Prostate gland (tissue), 2 donors: ENCODE measurements at regions not wholly inside any gene's neighbourhood (a gene's known extent, or its start where the extent isn't known, plus 50 kb on each side); places are given as distances from the start of the nearest gene placed in this dataset.

Source experiments
- DNase-seq: peaks from one replicate; pipeline ENCODE4 v3.0.0-alpha.2; 2019; ENCODE audit warnings: low spot score
- H3K27ac ChIP-seq, 2 donors: fragments of 200-600 bp; sonication (generic); 2 replicates each; pipeline ENCODE4 v1.5.1; 2017 to 2019
- H3K27me3 ChIP-seq: fragments of 200-600 bp; sonication (generic); replicated peaks from 2 replicates; pipeline ENCODE4 v1.5.1; 2019; ENCODE audit not compliant: insufficient read depth
- H3K36me3 ChIP-seq, 2 donors: fragments of 200-600 bp; sonication (generic); 1 replicate in 1 of 2; 2 replicates in 1 of 2; pipeline versions ENCODE4 v1.5.1 to v1.8.1; 2017 to 2019
- H3K4me1 ChIP-seq: fragments of 200-600 bp; sonication (generic); replicated peaks from 2 replicates; pipeline ENCODE4 v1.5.1; 2019
- H3K4me3 ChIP-seq, 2 donors: fragments of 200-600 bp; sonication (generic); 2 replicates each; pipeline ENCODE4 v1.5.1; 2017 to 2019
- H3K9me3 ChIP-seq: fragments of 200-600 bp; sonication (generic); 2 replicates; pipeline ENCODE4 v1.5.1; 2017
- CTCF ChIP-seq, 4 experiments: fragments of 200-600 bp in 2 of 4; fragments of 450-650 bp in 2 of 4; sonication (generic) in 2 of 4; IDR thresholded peaks; 1 replicate in 3 of 4; 2 replicates in 1 of 4; pipeline ENCODE4 v1.5.1; 2016 to 2019; ENCODE audit warnings: antibody characterized with exemption in 4 of 4, mild to moderate bottlenecking in 2 of 4, moderate library complexity in 2 of 4
- POLR2A ChIP-seq: fragments of 450-650 bp; IDR thresholded peaks from one replicate; pipeline ENCODE4 v1.6.1; 2016; ENCODE audit warnings: antibody characterized with exemption, mild to moderate bottlenecking
- POLR2AphosphoS5 ChIP-seq: sonication (generic); formaldehyde crosslinking; IDR thresholded peaks from one replicate; pipeline ENCODE4 v1.6.1; 2017; ENCODE audit warnings: antibody characterized with exemption
- WGBS: methylation state at CpG from one replicate; pipeline ENCODE4 v1.1.5; 2018; 5-methylcytosine and 5-hydroxymethylcytosine counted together
- intact Hi-C: fragments of 100-400 bp; cut with DNase I; formaldehyde crosslinking; loops from one replicate; pipeline ENCODE4 v1.14.2; 2022

- 95% methylated on average over 7 of the region's 7 CpGs for WGBS
- no peak for DNase-seq
- Histone ChIP-seq H3K36me3 (no peaks in the 10 kb centered on the region), H3K27ac (no peak overlapping the region), H3K9me3 (no peaks in the 10 kb centered on the region), H3K4me1 (no peaks in the 10 kb centered on the region), H3K4me3 (no peak overlapping the region), H3K27me3 (no peaks in the 10 kb centered on the region)
- intact Hi-C loops, result loop anchor here (5.0 to 10.0 kb wide), 2 partner anchors 172 to 395 kb away; no protein-coding TSS in a partner anchor
- TF ChIP-seq CTCF (IDR thresholded peaks at IDR 0.05), result no peak
- TF ChIP-seq POLR2A, result no peak
- TF ChIP-seq POLR2AphosphoS5, result no peak
Measured at GRCh38 chr7:106459397-106460072, 174.8 kb upstream of the NAMPT start.

- no peak overlapping the region for H3K27ac ChIP-seq
- no peak for DNase-seq
- TF ChIP-seq POLR2A (no peak), POLR2AphosphoS5 (no peak), CTCF (IDR thresholded peaks at IDR 0.05) (no peak)
- H3K4me3 ChIP-seq, result no peak overlapping the region
- WGBS, result 96% methylated on average over 4 of the region's 4 CpGs
- intact Hi-C loops, result no loop called here
- no peaks in the 10 kb centered on the region for H3K36me3 ChIP-seq
- no peaks in the 10 kb centered on the region for H3K9me3 ChIP-seq
- H3K4me1 ChIP-seq, result no peaks in the 10 kb centered on the region
- no peaks in the 10 kb centered on the region for H3K27me3 ChIP-seq
Measured at GRCh38 chr7:106457678-106458077, 172.9 kb upstream of the NAMPT start.

GRCh38 chr7:106456329-106456728 lies 171.5 kb upstream of the NAMPT start:
- intact Hi-C loops, result no loop called here

GRCh38 chr7:106452031-106452851 lies 167.5 kb upstream of the NAMPT start:
- H3K27me3 ChIP-seq, result no peaks in the 10 kb centered on the region

More at GRCh38 chr7:106456329-106456728, 171.5 kb upstream of the NAMPT start:
- TF ChIP-seq POLR2AphosphoS5 (no peak), CTCF (IDR thresholded peaks at IDR 0.05) (no peak), POLR2A (no peak)
- H3K27me3 ChIP-seq, result no peaks in the 10 kb centered on the region
- H3K9me3 ChIP-seq, result no peaks in the 10 kb centered on the region
- H3K36me3 ChIP-seq, result no peaks in the 10 kb centered on the region
- DNase-seq, result no peak
- no peak overlapping the region for H3K27ac ChIP-seq
- H3K4me1 ChIP-seq, result no peaks in the 10 kb centered on the region
- no peak overlapping the region for H3K4me3 ChIP-seq

More at GRCh38 chr7:106452031-106452851, 167.5 kb upstream of the NAMPT start:
- no peak overlapping the region for H3K27ac ChIP-seq
- no peaks in the 10 kb centered on the region for H3K9me3 ChIP-seq
- H3K4me1 ChIP-seq, result no peaks in the 10 kb centered on the region
- 69% methylated on average over 5 of the region's 5 CpGs for WGBS
- no peak overlapping the region for H3K4me3 ChIP-seq
- intact Hi-C loops, result no loop called here
- H3K36me3 ChIP-seq, result no peaks in the 10 kb centered on the region
- DNase-seq, result no peak
- TF ChIP-seq POLR2A (no peak), POLR2AphosphoS5 (no peak), CTCF (IDR thresholded peaks at IDR 0.05) (no peak)
